Peyer's patch (tissue), 4 donors: ENCODE measurements at regions not wholly inside any gene's neighbourhood (a gene's known extent, or its start where the extent isn't known, plus 50 kb on each side); places are given as distances from the start of the nearest gene placed in this dataset.

Source experiments
- DNase-seq, 3 donors: peaks; one replicate each; pipeline ENCODE4 v3.0.0-alpha.2; 2017 to 2019
- H3K27ac ChIP-seq, 4 donors: fragments of 200-600 bp; sonication (generic); one replicate each; pipeline ENCODE4 v1.5.1; 2016 to 2019
- H3K27me3 ChIP-seq, 2 donors: fragments of 200-600 bp; sonication (generic); one replicate each; pipeline ENCODE4 v1.5.1; 2019
- H3K36me3 ChIP-seq, 3 donors: fragments of 200-600 bp; sonication (generic); one replicate each; pipeline ENCODE4 v1.5.1; 2016 to 2019
- H3K4me1 ChIP-seq, 4 donors: fragments of 200-600 bp; sonication (generic); one replicate each; pipeline ENCODE4 v1.5.1; 2016 to 2019
- H3K4me3 ChIP-seq, 4 donors: fragments of 200-600 bp; sonication (generic); 1 replicate in 3 of 4; 2 replicates in 1 of 4; pipeline ENCODE4 v1.5.1; 2016 to 2019; ENCODE audit warnings: mild to moderate bottlenecking in 1 of 4
- H3K9me3 ChIP-seq, 4 donors: fragments of 200-600 bp; sonication (generic); one replicate each; pipeline ENCODE4 v1.5.1; 2016 to 2019; ENCODE audit warnings: mild to moderate bottlenecking in 1 of 4
- POLR2A ChIP-seq, 2 donors: fragments of 450-650 bp; IDR thresholded peaks; one replicate each; pipeline ENCODE4 v1.5.1; 2017; ENCODE audit warnings: antibody characterized with exemption in 2 of 2, mild to moderate bottlenecking in 2 of 2, moderate library complexity in 2 of 2
- TF ChIP-seq, protein P1 (sequence below), 6 experiments: fragments of 450-650 bp in 4 of 6; fragments of 200-600 bp in 2 of 6; sonication (generic) in 1 of 6; IDR thresholded peaks; one replicate each; pipeline ENCODE4 v1.5.1; 2017 to 2019; ENCODE audit warnings: antibody characterized with exemption in 6 of 6, mild to moderate bottlenecking in 3 of 6, moderate library complexity in 1 of 6

DNA sequence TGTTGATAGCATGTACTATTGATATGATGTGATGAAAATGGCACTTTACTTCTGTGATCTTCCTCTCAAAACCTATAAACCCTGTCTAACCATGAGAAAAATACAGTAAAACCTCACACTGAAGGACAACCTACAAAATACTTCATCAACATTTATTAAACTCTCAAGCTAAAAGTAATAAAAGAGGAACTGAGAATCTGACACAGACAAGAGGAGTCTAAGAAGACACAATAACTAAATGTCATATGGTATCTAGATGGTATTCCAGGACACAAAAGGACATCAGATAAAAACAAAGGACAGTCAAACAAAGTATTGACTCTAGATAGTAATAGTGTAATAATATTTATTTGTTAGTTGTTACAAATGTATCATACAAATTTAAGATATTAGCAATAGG is 655.3 kb downstream of the SH3BGRL start:
- Histone ChIP-seq H3K4me1 (no peaks in the 10 kb centered on the region), H3K27me3 (no peaks in the 10 kb centered on the region), H3K36me3 (no peaks in the 10 kb centered on the region), H3K9me3 (no peaks in the 10 kb centered on the region), H3K4me3 (no peak overlapping the region), H3K27ac (no peak overlapping the region)
- no peak for DNase-seq
- no peak for TF ChIP-seq POLR2A (IDR thresholded peaks at IDR 0.05)
- TF ChIP-seq, protein P1, sequence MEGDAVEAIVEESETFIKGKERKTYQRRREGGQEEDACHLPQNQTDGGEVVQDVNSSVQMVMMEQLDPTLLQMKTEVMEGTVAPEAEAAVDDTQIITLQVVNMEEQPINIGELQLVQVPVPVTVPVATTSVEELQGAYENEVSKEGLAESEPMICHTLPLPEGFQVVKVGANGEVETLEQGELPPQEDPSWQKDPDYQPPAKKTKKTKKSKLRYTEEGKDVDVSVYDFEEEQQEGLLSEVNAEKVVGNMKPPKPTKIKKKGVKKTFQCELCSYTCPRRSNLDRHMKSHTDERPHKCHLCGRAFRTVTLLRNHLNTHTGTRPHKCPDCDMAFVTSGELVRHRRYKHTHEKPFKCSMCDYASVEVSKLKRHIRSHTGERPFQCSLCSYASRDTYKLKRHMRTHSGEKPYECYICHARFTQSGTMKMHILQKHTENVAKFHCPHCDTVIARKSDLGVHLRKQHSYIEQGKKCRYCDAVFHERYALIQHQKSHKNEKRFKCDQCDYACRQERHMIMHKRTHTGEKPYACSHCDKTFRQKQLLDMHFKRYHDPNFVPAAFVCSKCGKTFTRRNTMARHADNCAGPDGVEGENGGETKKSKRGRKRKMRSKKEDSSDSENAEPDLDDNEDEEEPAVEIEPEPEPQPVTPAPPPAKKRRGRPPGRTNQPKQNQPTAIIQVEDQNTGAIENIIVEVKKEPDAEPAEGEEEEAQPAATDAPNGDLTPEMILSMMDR (IDR thresholded peaks at IDR 0.05): no peak

DNA sequence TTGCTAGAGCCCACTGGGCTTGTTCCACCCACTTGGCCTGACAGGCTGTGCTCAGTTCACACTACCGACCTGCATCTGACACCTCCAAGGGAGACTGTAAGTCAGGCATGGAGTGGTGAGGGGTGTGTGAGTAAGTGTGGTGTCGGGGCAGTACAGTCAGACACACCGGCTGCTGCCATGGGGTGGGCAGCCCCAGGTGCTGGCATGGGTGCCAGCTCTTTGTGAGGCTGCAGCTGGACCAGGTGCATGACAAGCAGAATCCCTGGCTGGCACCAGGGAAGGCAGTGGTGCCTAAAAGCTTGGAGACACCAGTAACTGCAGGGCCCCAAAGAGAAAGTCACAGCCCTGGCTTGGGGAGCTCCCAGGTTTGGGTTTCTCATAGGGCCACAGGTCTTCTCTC is 665.0 kb downstream of the SH3BGRL start:
- H3K36me3 ChIP-seq: no peaks in the 10 kb centered on the region
- no peaks in the 10 kb centered on the region for H3K4me1 ChIP-seq
- no peaks in the 10 kb centered on the region for H3K9me3 ChIP-seq
- no peaks in the 10 kb centered on the region for H3K27me3 ChIP-seq
- H3K4me3 ChIP-seq: no peak overlapping the region
- DNase-seq: no peak
- no peak for TF ChIP-seq POLR2A (IDR thresholded peaks at IDR 0.05)
- TF ChIP-seq, protein P1 (IDR thresholded peaks at IDR 0.05): no peak
- no peak overlapping the region for H3K27ac ChIP-seq

DNA sequence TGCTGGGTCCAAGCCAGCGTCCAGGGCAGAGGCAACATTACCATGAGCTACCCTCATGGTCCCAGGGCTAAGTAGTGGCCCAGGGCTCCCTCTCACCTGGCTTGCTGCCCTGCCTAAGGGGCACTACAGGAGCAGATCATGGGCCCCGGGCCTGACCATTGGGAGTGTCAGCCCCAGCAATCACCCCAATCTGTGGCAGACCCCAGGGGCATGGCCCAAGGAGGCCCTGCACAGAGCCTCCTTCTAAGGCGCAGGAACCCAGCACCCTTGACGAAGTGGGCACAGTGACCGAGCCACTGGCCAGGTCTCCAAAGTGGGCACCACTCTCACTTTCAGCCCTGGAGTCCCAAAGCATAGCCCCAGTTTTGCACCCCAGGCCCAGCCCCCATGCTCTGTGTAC is 667.1 kb downstream of the SH3BGRL start:
- TF ChIP-seq, protein P1 (IDR thresholded peaks at IDR 0.05): no peak
- TF ChIP-seq POLR2A (IDR thresholded peaks at IDR 0.05): no peak
- Histone ChIP-seq H3K4me3 (no peak overlapping the region), H3K36me3 (no peaks in the 10 kb centered on the region), H3K9me3 (no peaks in the 10 kb centered on the region), H3K27ac (no peak overlapping the region), H3K27me3 (no peaks in the 10 kb centered on the region), H3K4me1 (no peaks in the 10 kb centered on the region)
- DNase-seq: no peak

GRCh38 chrX:81874807-81875206 is 672.9 kb downstream of the SH3BGRL start:
- no peak for DNase-seq
- no peaks in the 10 kb centered on the region for H3K9me3 ChIP-seq
- TF ChIP-seq, protein P1 (IDR thresholded peaks at IDR 0.05): no peak
- TF ChIP-seq POLR2A (IDR thresholded peaks at IDR 0.05): no peak
- H3K27ac ChIP-seq: no peak overlapping the region
- H3K4me1 ChIP-seq: no peaks in the 10 kb centered on the region
- no peaks in the 10 kb centered on the region for H3K36me3 ChIP-seq
- no peak overlapping the region for H3K4me3 ChIP-seq
- H3K27me3 ChIP-seq: no peaks in the 10 kb centered on the region

DNA sequence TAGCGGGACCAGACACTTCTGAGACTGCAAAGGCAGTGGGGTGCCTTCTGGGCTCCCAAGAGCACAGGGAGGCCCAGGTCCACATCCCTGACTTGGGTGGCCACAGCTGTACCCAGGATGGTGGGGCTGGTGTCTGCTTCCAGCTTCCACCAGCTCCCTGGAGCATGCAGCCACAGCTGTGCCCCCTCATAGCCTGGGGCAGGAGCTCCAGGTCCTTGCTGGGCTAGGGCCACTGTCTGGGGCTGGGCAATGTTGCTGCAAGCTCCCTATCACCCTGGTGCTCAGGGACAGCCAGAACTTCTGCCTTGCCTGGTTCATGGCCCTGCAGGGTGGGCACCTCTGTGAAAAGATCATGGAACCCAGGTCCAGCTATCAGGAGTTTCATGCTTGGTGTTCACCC is 673.9 kb downstream of the SH3BGRL start:
- H3K9me3 ChIP-seq: no peaks in the 10 kb centered on the region
- no peaks in the 10 kb centered on the region for H3K36me3 ChIP-seq
- H3K4me1 ChIP-seq: no peaks in the 10 kb centered on the region
- H3K4me3 ChIP-seq: no peak overlapping the region
- TF ChIP-seq POLR2A (IDR thresholded peaks at IDR 0.05): no peak
- TF ChIP-seq, protein P1 (IDR thresholded peaks at IDR 0.05): no peak
- no peak for DNase-seq
- no peaks in the 10 kb centered on the region for H3K27me3 ChIP-seq
- no peak overlapping the region for H3K27ac ChIP-seq

DNA sequence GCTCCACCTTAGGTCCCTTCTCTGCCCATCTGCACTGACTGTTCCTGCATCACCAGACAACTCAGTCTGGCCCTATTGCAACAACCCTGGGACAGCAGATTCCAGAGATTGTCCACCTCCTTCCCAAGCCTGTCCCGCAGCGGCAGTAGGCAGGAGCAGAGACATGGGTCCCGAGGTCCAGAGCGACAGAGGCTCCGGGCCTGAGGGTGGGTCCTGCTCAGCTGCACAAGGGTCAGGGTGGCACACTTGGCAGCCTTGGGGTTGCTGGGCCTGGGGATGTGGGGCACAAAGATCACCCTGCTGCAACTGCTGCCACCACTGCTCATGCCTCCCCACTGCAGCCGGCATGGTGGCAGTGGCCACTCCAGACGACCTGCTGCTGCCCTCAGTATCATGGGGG is 674.5 kb downstream of the SH3BGRL start:
- Histone ChIP-seq H3K36me3 (no peaks in the 10 kb centered on the region), H3K4me1 (no peaks in the 10 kb centered on the region), H3K27ac (no peak overlapping the region), H3K4me3 (no peak overlapping the region), H3K27me3 (no peaks in the 10 kb centered on the region), H3K9me3 (no peaks in the 10 kb centered on the region)
- no peak for TF ChIP-seq POLR2A (IDR thresholded peaks at IDR 0.05)
- TF ChIP-seq, protein P1 (IDR thresholded peaks at IDR 0.05): no peak
- DNase-seq: no peak
